ENCODE measurements at regions not wholly inside any gene's neighbourhood (a gene's known extent, or its start where the extent isn't known, plus 50 kb on each side); places are given as distances from the start of the nearest gene placed in this dataset.

- TF ChIP-seq POLR2A (IDR thresholded peaks at IDR 0.05) (no peak), CTCF (IDR thresholded peaks at IDR 0.05) (no peak), EP300 (IDR thresholded peaks at IDR 0.05) (no peak)
Observed at GRCh38 chr9:126164796-126165525, 161.7 kb upstream of the MVB12B start.
